ENCODE measurements at regions not wholly inside any gene's neighbourhood (a gene's known extent, or its start where the extent isn't known, plus 50 kb on each side); places are given as distances from the start of the nearest gene placed in this dataset.

- TF ChIP-seq CTCF (IDR thresholded peaks at IDR 0.05) (no peak), POLR2A (IDR thresholded peaks at IDR 0.05) (no peak), EP300 (IDR thresholded peaks at IDR 0.05) (no peak)
Measured at GRCh38 chr7:108815815-108816214, 246.1 kb downstream of the DNAJB9 start.
